ENCODE measurements at regions not wholly inside any gene's neighbourhood (a gene's known extent, or its start where the extent isn't known, plus 50 kb on each side); places are given as distances from the start of the nearest gene placed in this dataset.

DNA sequence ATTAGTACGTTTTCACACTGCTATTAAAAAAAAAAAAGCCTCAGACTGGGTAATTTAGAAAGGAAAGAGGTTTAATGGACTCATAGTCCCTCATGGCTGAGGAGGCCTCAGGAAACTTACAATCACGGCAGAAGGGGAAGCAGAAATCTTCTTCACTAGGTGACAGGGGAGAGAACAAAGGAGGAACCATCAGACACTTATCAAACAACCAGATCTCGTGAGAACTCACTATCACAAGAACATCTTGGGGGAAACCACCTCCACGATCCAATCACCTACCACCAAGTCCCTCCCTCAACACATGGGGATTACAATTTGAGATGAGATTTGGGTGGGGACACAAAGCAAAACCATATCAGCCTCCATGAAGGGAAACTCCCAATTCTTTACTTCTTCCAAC, 85.2 kb upstream of the MAFB start:
- TF ChIP-seq CSDC2 (CRISPR knock-in tag; IDR thresholded peaks at IDR 0.05) (no peak), PPARA (CRISPR knock-in tag; IDR thresholded peaks at IDR 0.05; ENCODE audit: borderline replicate concordance) (no peak), SNAI2 (CRISPR knock-in tag; IDR thresholded peaks at IDR 0.05) (no peak), ZFP3 (CRISPR knock-in tag; IDR thresholded peaks at IDR 0.05) (no peak)
